Large intestine (tissue), 3 donors: ENCODE measurements at regions not wholly inside any gene's neighbourhood (a gene's known extent, or its start where the extent isn't known, plus 50 kb on each side); places are given as distances from the start of the nearest gene placed in this dataset.

Experiments
- DNase-seq, 2 donors: peaks; one replicate each; pipeline versions ENCODE4 v3.0.0 to v3.0.0-alpha.2; 2013
- H3K27ac ChIP-seq: one replicate; pipeline ENCODE4 v1.5.1; 2013; ENCODE audit warnings: low read length
- H3K27me3 ChIP-seq: 2 replicates; pipeline ENCODE4 v1.6.1; 2013; ENCODE audit warnings: low read length; ENCODE audit not compliant: control insufficient read depth, insufficient read depth
- H3K36me3 ChIP-seq: 2 replicates; pipeline ENCODE4 v1.6.1; 2013; ENCODE audit warnings: low read length; ENCODE audit not compliant: control insufficient read depth, insufficient read depth
- H3K4me1 ChIP-seq: one replicate; pipeline ENCODE4 v1.6.1; 2013; ENCODE audit warnings: low read length; ENCODE audit not compliant: control insufficient read depth, insufficient read depth
- H3K4me3 ChIP-seq: one replicate; pipeline ENCODE4 v1.5.1; 2013; ENCODE audit warnings: low read length
- H3K9me3 ChIP-seq: one replicate; pipeline ENCODE4 v1.6.1; 2013; ENCODE audit warnings: mild to moderate bottlenecking, low read depth, low read length, moderate library complexity; ENCODE audit not compliant: control insufficient read depth
- WGBS: methylation state at CpG from one replicate; pipeline ENCODE4 v1.1.5; 2013; ENCODE audit warnings: low lambda C conversion rate; ENCODE audit not compliant: insufficient coverage; 5-methylcytosine and 5-hydroxymethylcytosine counted together

DNA sequence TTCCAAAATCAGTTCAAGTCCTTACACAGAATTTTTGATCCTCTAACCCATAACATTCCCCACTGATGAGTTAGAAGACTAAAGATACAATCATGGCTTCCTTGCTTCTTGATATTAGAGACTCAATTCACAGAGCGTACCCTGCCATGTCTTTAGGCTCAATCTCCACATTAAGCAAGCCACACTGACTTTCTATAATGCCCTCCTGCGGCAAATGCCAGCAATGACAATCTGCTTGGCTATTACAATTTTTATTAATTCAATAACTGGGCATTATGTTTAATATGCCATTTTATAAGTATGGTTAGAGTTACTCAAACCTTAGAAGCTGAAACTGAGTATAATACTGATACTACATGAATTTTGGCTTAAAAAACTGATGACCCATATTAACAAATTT lies 479.7 kb upstream of the NR2F2 start:
- no peak for DNase-seq

DNA sequence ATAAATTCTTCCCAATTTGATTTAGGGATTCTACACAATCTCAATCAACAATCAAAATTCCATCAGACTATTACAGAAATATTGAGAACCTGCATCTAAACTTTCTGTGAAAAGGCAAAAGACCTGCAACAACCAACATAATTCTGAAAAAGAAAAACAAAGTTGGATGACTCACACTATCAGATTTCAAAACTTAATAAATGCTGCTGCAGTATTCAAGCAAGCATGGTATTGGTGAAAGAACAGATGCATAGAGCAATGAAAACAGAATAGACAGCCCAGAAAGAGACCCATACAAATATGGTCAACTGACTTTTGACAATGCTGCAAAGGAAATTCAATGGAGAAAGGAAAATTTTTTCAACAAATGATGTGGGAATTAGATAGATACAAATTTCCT lies 477.1 kb upstream of the NR2F2 start:
- Histone ChIP-seq H3K4me1 (no peaks in the 10 kb centered on the region), H3K4me3 (no peak overlapping the region), H3K27me3 (no peaks in the 10 kb centered on the region), H3K9me3 (no peaks in the 10 kb centered on the region), H3K27ac (no peak overlapping the region), H3K36me3 (no peaks in the 10 kb centered on the region)
- no peak for DNase-seq

More for the DNA sequence above, 479.7 kb upstream of the NR2F2 start:
- Histone ChIP-seq H3K27ac (no peak overlapping the region), H3K36me3 (no peaks in the 10 kb centered on the region), H3K27me3 (no peaks in the 10 kb centered on the region), H3K9me3 (no peaks in the 10 kb centered on the region), H3K4me1 (no peaks in the 10 kb centered on the region), H3K4me3 (no peak overlapping the region)
- 90% methylated on average over 2 of the region's 2 CpGs for WGBS

DNA sequence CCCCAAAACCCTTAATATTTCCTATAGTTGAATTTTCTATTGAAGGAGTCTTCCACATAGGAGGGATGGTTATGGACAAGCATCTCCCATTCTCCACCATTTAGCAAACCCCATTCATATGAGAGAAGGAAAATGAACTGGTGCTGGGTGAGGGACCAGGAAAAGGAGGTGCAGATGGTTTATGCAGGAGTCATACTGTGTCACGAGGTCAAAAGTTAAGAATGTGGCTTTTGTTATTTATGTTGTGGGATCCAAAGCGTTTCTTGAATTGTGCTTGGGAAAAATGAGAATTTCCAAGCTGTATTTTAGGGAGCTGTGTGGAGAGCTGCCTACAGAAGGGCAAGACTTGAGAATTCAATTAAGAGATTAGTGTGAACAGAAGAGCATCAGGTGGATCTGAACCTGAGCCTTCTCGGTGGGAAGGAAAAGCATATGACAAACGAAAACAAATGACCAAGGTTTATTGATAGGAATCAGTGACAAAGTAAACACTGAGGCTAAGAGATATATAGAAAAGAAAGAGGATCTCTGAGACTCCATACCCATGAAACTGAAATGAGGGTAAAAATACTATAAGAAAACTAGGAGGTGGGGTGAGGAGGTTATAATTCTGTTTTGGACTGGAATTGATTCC lies 473.3 kb upstream of the NR2F2 start:
- H3K4me1 ChIP-seq: no peaks in the 10 kb centered on the region
- H3K9me3 ChIP-seq: no peaks in the 10 kb centered on the region
- H3K36me3 ChIP-seq: no peaks in the 10 kb centered on the region
- H3K27ac ChIP-seq: no peak overlapping the region
- 86% methylated on average over 3 of the region's 4 CpGs for WGBS
- no peak overlapping the region for H3K4me3 ChIP-seq
- no peak for DNase-seq
- no peaks in the 10 kb centered on the region for H3K27me3 ChIP-seq

DNA sequence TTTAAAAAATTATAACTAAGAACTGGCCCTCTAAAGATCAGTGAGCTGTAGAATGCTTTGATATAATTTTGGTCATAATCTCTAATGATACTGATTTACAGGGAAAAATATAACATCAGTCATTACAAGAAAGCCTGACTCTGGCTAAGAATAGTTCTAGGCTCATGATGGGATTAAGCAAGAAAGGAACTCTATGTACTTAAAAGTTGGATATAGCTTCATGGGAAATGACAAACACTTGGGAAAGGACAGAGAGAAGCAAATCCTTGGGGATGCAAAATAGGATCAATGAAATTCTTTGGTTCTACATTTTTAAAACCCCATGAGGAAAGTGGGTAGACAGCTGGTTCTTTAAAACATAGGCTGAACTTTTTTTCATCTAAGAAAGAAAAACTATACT lies 472.7 kb upstream of the NR2F2 start:
- H3K27ac ChIP-seq: no peak overlapping the region
- no peak overlapping the region for H3K4me3 ChIP-seq
- no peaks in the 10 kb centered on the region for H3K9me3 ChIP-seq
- no peak for DNase-seq
- no peaks in the 10 kb centered on the region for H3K36me3 ChIP-seq
- H3K27me3 ChIP-seq: no peaks in the 10 kb centered on the region
- no peaks in the 10 kb centered on the region for H3K4me1 ChIP-seq

DNA sequence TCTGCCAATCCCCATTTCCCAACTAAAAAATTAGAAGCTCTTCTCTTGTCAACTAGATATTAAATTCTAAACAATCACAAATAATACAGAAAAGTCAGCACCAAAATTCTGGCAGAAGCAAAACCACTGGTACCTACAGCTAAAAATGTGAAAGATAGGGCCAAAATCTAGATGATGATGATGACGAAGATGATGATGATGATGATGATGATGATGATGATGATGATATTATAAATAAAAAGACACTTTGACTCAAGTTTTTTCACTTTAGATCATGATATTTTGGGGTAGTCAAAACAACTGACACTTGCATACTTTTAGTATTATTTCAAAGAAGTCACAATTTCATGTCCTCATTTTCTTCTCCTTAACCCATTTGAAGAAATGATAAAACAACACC lies 470.1 kb upstream of the NR2F2 start:
- H3K36me3 ChIP-seq: no peaks in the 10 kb centered on the region
- H3K4me3 ChIP-seq: no peak overlapping the region
- no peaks in the 10 kb centered on the region for H3K4me1 ChIP-seq
- no peak for DNase-seq
- 100% methylated on average over 1 of the region's 1 CpG for WGBS
- no peak overlapping the region for H3K27ac ChIP-seq
- no peaks in the 10 kb centered on the region for H3K9me3 ChIP-seq
- no peaks in the 10 kb centered on the region for H3K27me3 ChIP-seq

DNA sequence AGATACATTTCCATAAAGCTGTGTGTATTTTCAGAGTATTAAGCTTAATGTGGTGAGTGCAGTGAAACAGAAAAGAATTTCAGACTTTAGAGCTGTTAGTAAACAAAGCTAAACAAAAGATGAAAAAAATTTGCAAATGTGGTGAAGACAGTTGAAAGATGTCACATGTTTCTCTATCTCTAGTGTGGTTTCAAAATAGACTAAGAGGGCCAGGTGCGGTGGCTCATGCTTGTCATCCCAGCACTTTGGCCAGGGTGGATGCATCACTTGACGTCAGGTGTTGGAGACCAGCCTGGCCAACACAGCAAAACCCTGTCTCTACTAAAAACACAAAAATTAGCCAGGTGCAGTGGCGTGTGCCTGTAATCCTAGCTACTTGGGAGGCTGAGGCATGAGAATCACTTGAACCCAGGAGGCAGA lies 466.0 kb upstream of the NR2F2 start:
- Histone ChIP-seq H3K27ac (no peak overlapping the region), H3K27me3 (peaks cover 11% of the 10 kb centered on the region), H3K36me3 (no peaks in the 10 kb centered on the region), H3K4me1 (no peaks in the 10 kb centered on the region), H3K9me3 (no peaks in the 10 kb centered on the region), H3K4me3 (no peak overlapping the region)
- 100% methylated on average over 1 of the region's 3 CpGs for WGBS
- no peak for DNase-seq

DNA sequence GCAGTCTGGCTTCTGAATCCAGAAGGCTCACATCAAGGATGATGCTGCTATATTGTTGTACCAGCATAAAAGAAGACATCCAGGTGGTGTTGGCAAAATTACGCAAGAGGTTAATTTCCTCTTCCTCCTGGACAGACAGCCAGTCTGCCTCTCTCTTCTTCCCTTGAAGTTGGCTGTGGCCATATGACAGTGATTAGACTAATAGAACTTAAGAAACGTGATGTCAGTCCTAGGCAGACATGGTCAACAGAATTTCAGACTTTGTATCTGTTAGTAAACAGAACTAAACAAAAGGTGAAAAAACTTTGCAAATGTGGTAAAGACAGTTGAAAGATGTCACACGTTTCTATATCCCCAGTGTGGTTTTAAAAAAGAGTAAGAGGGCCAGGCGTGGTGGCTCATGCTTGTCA lies 465.2 kb upstream of the NR2F2 start:
- DNase-seq: no peak
- Histone ChIP-seq H3K27me3 (peaks cover 18% of the 10 kb centered on the region), H3K27ac (no peak overlapping the region), H3K9me3 (no peaks in the 10 kb centered on the region), H3K4me1 (no peaks in the 10 kb centered on the region), H3K4me3 (no peak overlapping the region), H3K36me3 (no peaks in the 10 kb centered on the region)
- no CpG with 5 or more reads among the region's 4 CpGs for WGBS

DNA sequence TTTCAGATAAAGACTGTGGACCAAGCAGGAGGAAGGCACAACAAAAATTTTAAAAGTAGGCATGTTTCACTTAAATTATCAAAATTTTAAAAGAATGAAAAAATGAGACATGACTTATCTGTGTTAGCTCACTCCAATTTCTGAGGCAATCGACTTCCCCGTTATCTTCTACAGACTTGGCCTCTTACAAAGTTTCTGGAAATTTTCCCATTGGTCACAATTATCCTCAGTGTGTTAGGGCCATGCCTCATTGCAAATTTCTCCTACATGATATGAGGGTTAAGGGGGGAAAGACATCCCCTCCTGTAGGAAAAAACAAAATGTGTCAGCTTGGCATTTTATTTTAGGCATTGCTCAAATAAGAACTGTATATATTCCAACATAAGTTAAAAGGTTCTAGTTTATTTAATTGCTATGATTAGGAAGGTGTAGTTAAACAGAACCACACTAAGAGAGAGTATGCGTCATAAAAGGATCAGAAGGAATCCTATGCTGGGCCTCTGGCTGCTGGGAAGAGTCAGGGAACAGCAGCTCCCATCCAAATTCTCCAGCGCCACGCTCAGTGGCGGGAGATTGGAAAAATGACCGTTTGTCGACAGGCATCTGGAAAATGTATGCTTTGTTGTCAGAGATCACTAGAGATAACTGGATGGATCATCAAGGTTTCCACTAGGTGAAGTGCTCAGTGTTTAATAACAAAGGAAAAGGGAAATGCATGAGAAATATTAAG lies 463.6 kb upstream of the NR2F2 start:
- H3K9me3 ChIP-seq: no peaks in the 10 kb centered on the region

DNA sequence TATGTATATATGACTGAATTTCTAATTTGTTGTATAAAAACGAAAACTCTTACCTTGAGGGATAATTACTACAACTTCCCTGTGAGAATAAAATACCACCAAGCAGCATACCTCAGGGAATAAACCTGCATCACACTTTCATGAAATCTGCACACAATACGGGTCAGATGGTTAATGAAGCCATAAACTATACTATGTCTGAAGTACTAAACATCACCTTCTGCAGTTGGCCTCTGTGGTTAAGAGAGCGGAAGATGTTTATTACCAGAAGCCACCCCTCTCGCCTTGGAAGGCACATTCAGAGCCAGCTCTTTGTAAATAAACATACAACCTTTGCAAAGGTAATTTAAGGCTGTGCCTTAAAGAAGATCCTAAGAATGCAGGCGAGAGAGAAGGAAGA lies 462.1 kb upstream of the NR2F2 start:
- Histone ChIP-seq H3K4me1 (no peaks in the 10 kb centered on the region), H3K27me3 (peaks cover 21% of the 10 kb centered on the region), H3K9me3 (no peaks in the 10 kb centered on the region), H3K4me3 (no peak overlapping the region), H3K27ac (no peak overlapping the region), H3K36me3 (no peaks in the 10 kb centered on the region)
- DNase-seq: no peak
- 70% methylated on average over 2 of the region's 5 CpGs for WGBS

More for the DNA sequence above, 463.6 kb upstream of the NR2F2 start:
- Histone ChIP-seq H3K36me3 (no peaks in the 10 kb centered on the region), H3K27me3 (peaks cover 21% of the 10 kb centered on the region), H3K27ac (no peak overlapping the region), H3K4me3 (no peak overlapping the region), H3K4me1 (no peaks in the 10 kb centered on the region)
- 80% methylated on average over 1 of the region's 8 CpGs for WGBS
- DNase-seq: no peak

DNA sequence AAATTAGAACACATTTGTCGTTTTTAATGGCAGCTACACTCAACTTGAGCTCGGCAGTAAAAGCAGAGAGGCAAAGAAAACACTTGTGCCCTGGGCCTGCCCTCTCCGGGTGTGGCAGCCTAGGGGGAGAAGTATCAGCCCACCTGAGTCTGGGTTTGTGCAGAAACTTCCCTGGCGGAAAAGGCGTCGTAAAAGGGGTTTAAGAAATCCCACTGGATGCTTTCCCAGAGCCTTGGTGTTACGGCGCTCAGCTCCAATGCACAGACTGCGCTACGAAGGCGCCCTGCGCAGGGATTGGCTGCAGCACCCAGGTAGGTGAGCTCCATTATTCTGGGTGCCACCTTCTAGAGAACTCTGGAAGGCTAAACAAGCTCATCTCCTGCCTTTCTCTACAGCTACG lies 461.5 kb upstream of the NR2F2 start:
- no peak overlapping the region for H3K27ac ChIP-seq
- no peak for DNase-seq
- H3K9me3 ChIP-seq: no peaks in the 10 kb centered on the region
- H3K36me3 ChIP-seq: no peaks in the 10 kb centered on the region
- no peak overlapping the region for H3K4me3 ChIP-seq
- no CpG with 5 or more reads among the region's 13 CpGs for WGBS
- H3K27me3 ChIP-seq: peaks cover 21% of the 10 kb centered on the region
- no peaks in the 10 kb centered on the region for H3K4me1 ChIP-seq

DNA sequence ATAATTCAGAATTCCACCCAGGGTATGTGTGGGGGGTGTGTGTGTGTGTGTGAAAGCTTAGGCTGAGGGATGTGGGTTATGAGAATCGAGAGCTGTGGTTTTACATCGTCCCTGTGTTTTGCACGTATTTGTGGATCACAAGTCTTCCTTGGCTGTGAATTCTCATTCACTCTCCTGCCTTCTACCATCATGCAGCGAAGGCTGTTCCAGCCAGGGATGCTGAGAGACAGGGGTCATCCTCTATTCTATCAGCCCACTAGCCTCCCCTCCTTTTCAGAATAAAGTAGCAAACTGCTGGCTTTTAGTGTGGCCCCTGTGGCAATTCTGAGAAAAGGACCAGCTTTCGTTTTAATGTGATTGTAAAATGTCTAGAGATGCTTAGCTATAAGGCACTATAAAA lies 460.6 kb upstream of the NR2F2 start:
- Histone ChIP-seq H3K4me3 (no peak overlapping the region), H3K27ac (no peak overlapping the region), H3K36me3 (no peaks in the 10 kb centered on the region), H3K9me3 (no peaks in the 10 kb centered on the region), H3K27me3 (peaks cover 21% of the 10 kb centered on the region), H3K4me1 (no peaks in the 10 kb centered on the region)
- no peak for DNase-seq
- WGBS: 80% methylated on average over 1 of the region's 5 CpGs
